Caki2 (cell line): ENCODE measurements at regions not wholly inside any gene's neighbourhood (a gene's known extent, or its start where the extent isn't known, plus 50 kb on each side); places are given as distances from the start of the nearest gene placed in this dataset.
"Not testable (repeated sequence)": the region's sequence is repeated elsewhere in the genome, so short reads cannot be mapped to it uniquely, and the experiment has no call there.

Experiments used
- DNase-seq: peaks from one replicate; pipeline ENCODE4 v3.0.0-alpha.2; 2015; ENCODE audit warnings: low read depth
- in situ Hi-C: cut with HindIII; loops from 2 replicates; pipeline ENCODE4 v1.10.0; 2016; ENCODE audit warnings: low sequenced_read_pairs, low pct_unique_long_range_greater_than_20kb, mixed read lengths

GRCh38 chr15:20102209-20102608 lies 439.4 kb downstream of the GOLGA6L6 start:
- in situ Hi-C loops, DNase-seq: not testable (repeated sequence)

- in situ Hi-C loops, DNase-seq: not testable (repeated sequence)
These were observed 440.3 kb downstream of the GOLGA6L6 start for GRCh38 chr15:20101281-20101680.

- in situ Hi-C loops, DNase-seq: not testable (repeated sequence)
These were observed 440.9 kb downstream of the GOLGA6L6 start for GRCh38 chr15:20100604-20101270.

GRCh38 chr15:20095699-20096303 lies 445.8 kb downstream of the GOLGA6L6 start:
- in situ Hi-C loops, DNase-seq: not testable (repeated sequence)

GRCh38 chr15:20089541-20089940 lies 452.1 kb downstream of the GOLGA6L6 start:
- in situ Hi-C loops, DNase-seq: not testable (repeated sequence)

GRCh38 chr15:20084026-20084425 lies 457.6 kb downstream of the GOLGA6L6 start:
- DNase-seq, in situ Hi-C loops: not testable (repeated sequence)

- DNase-seq, in situ Hi-C loops: not testable (repeated sequence)
These were observed 467.5 kb downstream of the GOLGA6L6 start for GRCh38 chr15:20074082-20074481.

- DNase-seq, in situ Hi-C loops: not testable (repeated sequence)
These were observed 472.6 kb downstream of the GOLGA6L6 start for GRCh38 chr15:20069043-20069442.

GRCh38 chr15:20066173-20066572 lies 475.4 kb downstream of the GOLGA6L6 start:
- DNase-seq, in situ Hi-C loops: not testable (repeated sequence)

GRCh38 chr15:20065508-20065907 lies 476.1 kb downstream of the GOLGA6L6 start:
- DNase-seq, in situ Hi-C loops: not testable (repeated sequence)

- in situ Hi-C loops = not testable (repeated sequence)
These were observed 478.4 kb downstream of the GOLGA6L6 start for GRCh38 chr15:20063167-20063566.

GRCh38 chr15:20060838-20061237 lies 480.8 kb downstream of the GOLGA6L6 start:
- DNase-seq, in situ Hi-C loops: not testable (repeated sequence)

More at GRCh38 chr15:20063167-20063566, 478.4 kb downstream of the GOLGA6L6 start:
- not testable (repeated sequence) for DNase-seq

- in situ Hi-C loops, DNase-seq: not testable (repeated sequence)
These were observed 484.7 kb downstream of the GOLGA6L6 start for GRCh38 chr15:20056871-20057270.

GRCh38 chr15:20055921-20056320 lies 485.7 kb downstream of the GOLGA6L6 start:
- in situ Hi-C loops, DNase-seq: not testable (repeated sequence)

- DNase-seq, in situ Hi-C loops: not testable (repeated sequence)
These were observed 493.4 kb downstream of the GOLGA6L6 start for GRCh38 chr15:20048189-20048588.

- in situ Hi-C loops, DNase-seq: not testable (repeated sequence)
These were observed 496.4 kb downstream of the GOLGA6L6 start for GRCh38 chr15:20045165-20045564.

- in situ Hi-C loops, DNase-seq: not testable (repeated sequence)
These were observed 500.9 kb downstream of the GOLGA6L6 start for GRCh38 chr15:20040691-20041090.

GRCh38 chr15:20025040-20025439 lies 516.6 kb downstream of the GOLGA6L6 start:
- in situ Hi-C loops, DNase-seq: not testable (repeated sequence)

GRCh38 chr15:20022349-20022748 lies 519.3 kb downstream of the GOLGA6L6 start:
- in situ Hi-C loops = not testable (repeated sequence)

More at GRCh38 chr15:20022349-20022748, 519.3 kb downstream of the GOLGA6L6 start:
- DNase-seq = not testable (repeated sequence)
